22Rv1 (cell line): ENCODE measurements at regions not wholly inside any gene's neighbourhood (a gene's known extent, or its start where the extent isn't known, plus 50 kb on each side); places are given as distances from the start of the nearest gene placed in this dataset.

Source experiments
- H3K27ac ChIP-seq: fragments of 450-650 bp; 2 replicates; pipeline ENCODE4 v1.5.1; 2017
- ZFX ChIP-seq: fragments of 450-650 bp; IDR thresholded peaks from 2 replicates; pipeline ENCODE4 v1.6.1; 2017; ENCODE audit warnings: antibody characterized with exemption, borderline replicate concordance
- TF ChIP-seq, protein P1 (sequence below): fragments of 450-650 bp; IDR thresholded peaks from 2 replicates; pipeline ENCODE4 v1.5.1; 2017; ENCODE audit warnings: mild to moderate bottlenecking

- TF ChIP-seq, protein P1, sequence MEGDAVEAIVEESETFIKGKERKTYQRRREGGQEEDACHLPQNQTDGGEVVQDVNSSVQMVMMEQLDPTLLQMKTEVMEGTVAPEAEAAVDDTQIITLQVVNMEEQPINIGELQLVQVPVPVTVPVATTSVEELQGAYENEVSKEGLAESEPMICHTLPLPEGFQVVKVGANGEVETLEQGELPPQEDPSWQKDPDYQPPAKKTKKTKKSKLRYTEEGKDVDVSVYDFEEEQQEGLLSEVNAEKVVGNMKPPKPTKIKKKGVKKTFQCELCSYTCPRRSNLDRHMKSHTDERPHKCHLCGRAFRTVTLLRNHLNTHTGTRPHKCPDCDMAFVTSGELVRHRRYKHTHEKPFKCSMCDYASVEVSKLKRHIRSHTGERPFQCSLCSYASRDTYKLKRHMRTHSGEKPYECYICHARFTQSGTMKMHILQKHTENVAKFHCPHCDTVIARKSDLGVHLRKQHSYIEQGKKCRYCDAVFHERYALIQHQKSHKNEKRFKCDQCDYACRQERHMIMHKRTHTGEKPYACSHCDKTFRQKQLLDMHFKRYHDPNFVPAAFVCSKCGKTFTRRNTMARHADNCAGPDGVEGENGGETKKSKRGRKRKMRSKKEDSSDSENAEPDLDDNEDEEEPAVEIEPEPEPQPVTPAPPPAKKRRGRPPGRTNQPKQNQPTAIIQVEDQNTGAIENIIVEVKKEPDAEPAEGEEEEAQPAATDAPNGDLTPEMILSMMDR, result no peak
- TF ChIP-seq ZFX, result no peak
- no peak overlapping the region for H3K27ac ChIP-seq
Observed at GRCh38 chr16:55390630-55391237, 66.7 kb downstream of the IRX6 start.

- no peak for TF ChIP-seq ZFX
- TF ChIP-seq, protein P1, result no peak
- no peak overlapping the region for H3K27ac ChIP-seq
Observed at GRCh38 chr16:55391760-55392375, 67.9 kb downstream of the IRX6 start.

- H3K27ac ChIP-seq, result no peak overlapping the region
- TF ChIP-seq, protein P1, result no peak
- TF ChIP-seq ZFX, result no peak
Observed at GRCh38 chr16:55392701-55393100, 68.7 kb downstream of the IRX6 start.

DNA sequence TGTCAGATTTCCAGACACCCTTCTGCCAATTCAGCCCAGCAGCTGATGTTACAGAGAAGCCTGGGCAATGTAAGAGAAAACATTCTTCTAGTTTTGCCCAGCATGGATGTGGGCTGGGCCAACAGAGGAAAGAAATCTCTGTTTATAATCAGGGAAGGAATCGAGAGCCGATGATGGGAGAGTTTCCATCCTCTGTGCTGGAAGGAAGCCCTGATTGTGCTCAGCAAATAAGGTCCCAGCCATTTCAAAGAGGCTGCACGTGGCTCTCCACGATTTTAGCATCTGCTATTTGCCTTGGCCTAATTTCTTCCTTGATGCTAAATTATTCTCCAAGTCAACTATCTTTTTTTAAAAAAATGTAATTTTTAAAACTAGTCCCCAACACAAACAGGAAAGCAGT is 70.0 kb downstream of the IRX6 start:
- no peak overlapping the region for H3K27ac ChIP-seq
- TF ChIP-seq ZFX, result no peak
- TF ChIP-seq, protein P1, result no peak

DNA sequence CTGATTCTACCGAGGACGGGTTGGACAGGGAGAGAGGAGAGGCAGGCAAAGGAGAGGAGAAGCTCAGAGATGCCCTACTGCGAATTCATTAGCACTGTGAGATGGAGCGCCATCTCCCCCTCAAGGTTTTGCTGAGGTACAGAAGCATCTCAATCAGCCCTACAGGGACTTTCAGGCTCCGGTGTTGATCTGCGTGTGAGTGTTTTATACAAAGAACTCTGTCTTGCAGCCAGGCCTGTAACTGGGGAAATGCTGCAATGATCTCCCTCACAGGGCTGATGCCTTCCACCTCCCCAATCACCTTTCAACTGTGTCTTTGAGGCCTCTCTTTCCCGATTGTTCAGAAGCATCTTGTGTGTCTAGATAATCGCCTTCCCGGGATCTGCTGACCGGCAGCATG is 74.8 kb downstream of the IRX6 start:
- no peak for TF ChIP-seq ZFX
- TF ChIP-seq, protein P1, result no peak

DNA sequence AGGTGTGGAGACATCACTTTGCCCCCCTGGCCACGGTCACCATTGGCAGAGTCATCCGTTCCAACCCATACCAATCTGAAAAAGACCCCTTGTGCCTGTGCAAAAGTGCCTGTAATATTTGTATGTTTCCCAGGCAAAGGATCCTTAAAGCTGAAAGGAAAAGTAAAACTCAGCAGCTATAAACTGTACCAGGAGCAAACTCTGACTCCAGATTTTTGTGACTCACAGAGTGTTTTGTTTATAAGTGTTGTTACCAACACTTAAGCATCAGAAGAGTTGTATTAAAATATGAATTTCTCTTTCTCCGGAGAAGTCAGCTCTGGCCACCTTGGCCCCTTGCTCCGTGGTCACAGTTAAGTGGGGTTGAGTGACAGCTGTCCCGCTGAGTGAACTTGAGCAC is 75.9 kb downstream of the IRX6 start:
- TF ChIP-seq ZFX, result no peak
- TF ChIP-seq, protein P1, result no peak
- H3K27ac ChIP-seq, result no peak overlapping the region

More for the DNA sequence above, 74.8 kb downstream of the IRX6 start:
- no peak overlapping the region for H3K27ac ChIP-seq

- TF ChIP-seq, protein P1, result no peak
- TF ChIP-seq ZFX, result no peak
Observed at GRCh38 chr16:55401046-55401445, 77.0 kb downstream of the IRX6 start.

More at GRCh38 chr16:55401046-55401445, 77.0 kb downstream of the IRX6 start:
- H3K27ac ChIP-seq, result no peak overlapping the region
